Retina (tissue), 1 donor: ENCODE measurements at regions not wholly inside any gene's neighbourhood (a gene's known extent, or its start where the extent isn't known, plus 50 kb on each side); places are given as distances from the start of the nearest gene placed in this dataset.
"Not testable (repeated sequence)": the region's sequence is repeated elsewhere in the genome, so short reads cannot be mapped to it uniquely, and the experiment has no call there.

ENCODE experiments used
- DNase-seq: peaks from one replicate; pipeline ENCODE4 v3.0.0-alpha.2; 2016

DNA sequence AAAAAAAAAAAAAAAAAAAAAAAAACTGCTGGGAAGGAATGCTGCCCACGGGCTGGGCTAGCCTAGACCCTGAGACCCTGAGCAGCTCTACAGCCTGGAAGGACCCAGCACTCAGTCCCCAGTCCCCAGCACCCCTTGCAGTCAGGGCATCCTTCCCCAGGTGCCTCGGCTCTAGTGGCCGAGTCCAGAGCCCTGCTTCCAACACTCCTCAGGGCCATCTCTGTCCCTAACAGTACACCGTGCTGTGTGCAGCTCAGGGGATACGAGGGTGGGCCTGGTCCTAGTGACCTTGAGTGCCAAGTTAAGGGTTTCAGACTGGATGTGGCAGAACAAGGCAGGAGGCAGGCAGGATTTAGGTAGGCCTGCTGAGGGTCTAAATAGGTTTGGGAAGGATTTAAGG is 50.2 kb upstream of the LRP8 start:
- DNase-seq, result no peak

DNA sequence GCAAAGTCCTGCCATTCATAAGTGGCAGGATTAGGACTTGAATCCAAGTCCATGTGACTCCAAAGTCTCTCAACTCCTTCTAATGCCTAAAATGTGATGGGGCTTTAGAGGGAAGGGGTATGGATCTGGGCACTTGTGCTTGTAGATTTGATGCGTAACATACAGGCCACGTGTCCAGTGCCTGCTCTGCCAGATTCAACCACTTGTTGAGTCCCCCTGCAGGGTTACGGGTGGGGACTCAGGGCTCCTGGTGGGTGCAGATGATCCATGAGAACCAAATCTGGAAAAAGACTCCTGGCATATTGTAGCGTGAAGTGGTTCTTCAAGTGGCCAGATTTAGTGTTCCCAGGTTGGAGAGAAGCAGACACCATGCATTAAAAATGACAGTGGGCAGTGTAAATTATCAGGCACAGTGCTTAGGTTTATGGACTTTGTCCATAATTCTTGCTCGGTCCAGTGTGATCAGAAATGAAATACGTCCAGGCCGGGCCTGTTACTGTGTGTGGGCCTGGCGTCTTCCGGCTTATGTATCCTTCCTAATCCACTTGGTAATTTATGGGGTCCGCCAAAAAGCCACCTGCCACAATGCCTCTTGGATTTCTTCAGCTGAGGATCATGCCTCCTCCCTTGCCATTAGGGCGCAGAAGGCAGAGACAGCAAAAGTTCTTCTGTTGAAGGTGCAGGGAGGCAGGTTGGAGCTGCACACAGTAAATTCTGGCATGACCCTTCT is 51.2 kb upstream of the LRP8 start:
- no peak for DNase-seq

DNA sequence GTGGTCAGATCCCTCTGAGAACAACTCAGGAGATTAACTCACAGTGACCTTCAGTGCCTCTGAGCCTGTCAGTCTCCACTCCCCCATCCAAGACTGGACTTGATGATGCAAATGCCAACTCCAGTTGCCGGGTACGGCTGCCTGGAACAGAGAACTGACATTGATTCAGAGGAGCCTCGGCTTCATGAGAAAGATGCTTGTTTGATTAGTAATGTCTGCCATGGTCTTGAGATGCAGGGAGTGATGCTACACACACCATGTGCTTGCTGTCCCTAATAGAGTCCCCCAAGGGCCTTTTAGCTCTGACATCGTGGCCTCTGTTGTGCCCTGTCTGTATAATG is 51.8 kb upstream of the LRP8 start:
- DNase-seq, result no peak

DNA sequence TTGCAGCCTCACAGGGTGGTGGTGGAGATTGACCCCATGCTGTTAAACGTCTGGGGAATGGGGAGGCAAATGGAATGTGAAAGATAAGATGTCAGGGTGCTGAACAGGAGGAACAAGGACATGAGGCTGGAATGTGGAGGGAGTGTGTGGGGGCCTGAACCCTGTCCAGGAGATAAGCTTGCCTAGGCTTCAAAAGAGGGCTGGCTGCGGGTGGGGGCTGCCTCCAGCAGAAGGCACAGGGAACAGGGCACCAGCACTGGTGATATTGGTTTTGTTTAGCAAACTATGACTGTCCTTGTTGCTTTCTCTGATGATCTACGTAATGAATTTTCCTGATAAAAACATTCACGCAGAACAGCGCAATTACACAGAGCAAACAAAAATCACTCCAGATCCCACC is 52.4 kb upstream of the LRP8 start:
- no peak for DNase-seq

DNA sequence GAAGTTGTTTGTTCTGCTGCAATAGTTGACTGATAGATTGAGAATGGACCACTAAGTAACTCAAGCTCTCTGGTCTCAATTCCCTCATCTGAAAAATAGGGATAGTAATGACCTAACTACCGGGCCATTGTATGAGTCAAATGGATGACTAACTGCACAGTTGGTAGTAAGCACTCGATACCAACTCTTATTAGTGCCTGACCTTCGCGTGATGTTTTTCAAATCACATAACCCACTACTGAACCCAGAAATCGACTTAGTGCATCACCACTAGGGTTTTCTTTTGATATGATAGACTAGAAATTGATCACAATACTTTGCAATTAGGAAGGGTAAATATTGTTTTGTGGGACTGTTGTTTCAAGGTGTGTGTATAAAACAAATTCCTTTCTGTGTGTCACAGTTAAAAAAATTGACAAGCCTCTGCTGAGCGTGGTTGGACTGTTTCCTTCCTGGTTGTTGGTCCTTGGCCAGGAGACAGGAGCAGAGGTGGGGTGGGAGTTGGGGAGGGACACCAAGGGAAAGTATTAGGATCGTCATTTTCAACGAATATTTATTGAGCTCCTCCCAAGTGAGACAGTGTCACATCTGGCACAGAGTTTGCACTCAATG is 54.0 kb upstream of the LRP8 start:
- DNase-seq, result no peak

DNA sequence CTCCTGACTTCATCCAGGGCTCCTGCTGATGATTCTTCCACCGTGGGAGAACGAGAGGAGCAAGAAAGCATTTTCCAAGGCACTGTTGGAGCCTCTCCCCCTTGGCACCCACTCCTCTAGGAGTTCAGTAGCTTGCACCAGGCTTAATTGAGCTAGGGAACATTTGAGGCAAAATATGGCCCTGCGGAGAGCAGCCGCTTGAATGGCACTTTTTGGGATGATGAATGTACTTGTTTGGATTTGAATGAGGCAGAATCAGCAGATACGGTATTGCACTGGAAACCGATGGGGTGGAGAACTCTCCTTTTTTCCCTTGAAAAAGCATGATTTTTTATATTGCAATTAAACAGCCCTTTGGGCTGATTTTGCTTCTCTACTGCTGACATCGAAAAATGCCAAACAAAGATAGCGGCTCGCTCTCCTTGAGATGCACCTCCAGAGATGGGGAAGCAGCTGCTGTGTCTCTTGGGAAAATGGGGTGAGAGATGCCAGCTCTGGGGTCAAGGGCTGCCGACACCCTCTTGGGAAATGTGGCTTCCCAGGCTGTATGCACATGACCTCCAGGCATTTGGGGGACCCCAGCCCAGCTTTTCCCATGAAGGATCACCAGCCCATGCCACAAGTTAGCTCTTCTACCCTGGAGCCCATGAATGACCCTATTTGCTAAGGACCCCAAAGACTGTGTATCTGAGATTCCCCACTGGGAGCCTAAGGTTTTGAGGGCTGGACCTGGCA is 55.4 kb upstream of the LRP8 start:
- no peak for DNase-seq

DNA sequence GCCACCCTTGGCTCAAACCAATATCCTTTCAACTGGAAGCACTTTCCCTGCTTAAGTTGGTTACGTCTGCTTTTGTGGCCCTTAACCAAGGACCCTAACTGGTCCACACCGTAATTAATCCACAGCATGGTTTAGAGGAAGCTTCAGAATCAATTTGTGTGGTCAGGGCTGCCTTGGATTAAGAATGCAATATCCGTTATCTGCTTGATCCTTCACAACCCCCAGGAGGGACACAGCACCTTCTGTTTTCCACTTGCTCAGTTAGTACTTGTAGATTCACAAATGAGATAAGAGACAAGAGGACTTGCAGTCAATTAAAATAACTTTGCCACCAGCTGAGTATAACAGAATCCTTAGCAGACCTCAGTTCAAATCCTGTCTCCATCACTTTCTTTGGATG is 56.9 kb upstream of the LRP8 start:
- DNase-seq, result no peak

DNA sequence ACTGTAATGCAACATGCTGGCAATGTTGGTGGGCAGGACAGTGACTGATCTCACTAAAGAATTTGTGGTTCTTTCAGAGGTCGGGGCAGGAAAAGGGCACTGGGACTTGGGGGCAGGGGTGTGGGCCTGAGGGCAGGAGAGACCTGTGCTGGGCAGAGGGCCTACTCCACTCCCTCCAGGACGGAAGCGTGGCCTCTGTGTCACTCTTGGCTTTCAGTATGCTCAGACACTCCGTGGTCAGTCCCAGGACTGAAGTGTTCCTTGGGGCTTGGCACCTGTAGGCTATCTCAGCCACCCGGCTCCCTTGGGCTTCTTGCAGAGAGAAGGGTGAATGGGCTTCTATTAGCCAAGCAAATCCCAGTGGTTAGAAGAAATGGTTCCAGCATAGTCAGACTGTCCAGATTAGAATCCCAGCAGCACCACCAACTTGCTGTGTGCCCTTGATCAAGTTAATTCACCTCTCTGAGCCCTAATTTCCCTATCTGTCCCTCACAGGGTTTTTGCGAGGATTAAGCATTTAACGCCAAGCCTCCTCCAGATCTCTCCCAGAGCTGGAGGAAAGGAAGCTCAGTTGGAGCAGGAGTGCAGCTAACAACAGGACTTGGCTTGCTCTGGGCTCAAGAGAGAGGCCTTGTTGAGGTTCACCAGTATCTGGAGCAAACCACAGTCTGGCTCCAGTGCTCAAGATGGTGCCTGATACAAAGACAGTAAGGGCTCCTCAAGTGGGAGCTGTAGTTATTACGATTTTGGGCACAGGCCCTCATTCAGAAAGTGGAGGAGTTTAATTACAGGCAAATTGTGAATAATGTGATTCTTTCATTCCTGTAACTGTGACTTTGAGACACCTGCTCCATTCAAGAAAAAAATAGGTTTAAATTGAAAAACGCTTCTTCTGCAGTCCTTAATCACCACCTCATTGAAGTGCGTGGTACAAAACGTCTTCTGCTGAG is 57.7 kb upstream of the LRP8 start:
- DNase-seq, result no peak

DNA sequence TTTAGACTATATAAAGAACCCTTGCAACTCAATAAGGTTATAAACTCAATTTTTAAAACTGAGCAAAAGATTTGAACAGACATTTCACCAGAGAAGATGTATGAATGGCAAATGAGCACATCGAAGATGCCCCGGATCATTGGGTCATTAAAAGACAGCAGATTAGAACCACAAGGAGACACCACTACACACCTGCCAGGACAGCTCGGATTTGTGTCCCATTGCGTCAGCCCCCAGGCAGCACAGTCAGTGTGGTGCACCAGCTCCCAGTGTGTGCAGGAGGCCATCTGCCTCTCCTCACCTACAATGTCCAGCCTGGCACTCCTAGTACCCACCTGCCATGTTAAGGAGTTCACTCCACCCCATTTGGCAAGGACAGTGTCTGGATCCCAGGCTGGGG is 61.1 kb upstream of the LRP8 start:
- no peak for DNase-seq

DNA sequence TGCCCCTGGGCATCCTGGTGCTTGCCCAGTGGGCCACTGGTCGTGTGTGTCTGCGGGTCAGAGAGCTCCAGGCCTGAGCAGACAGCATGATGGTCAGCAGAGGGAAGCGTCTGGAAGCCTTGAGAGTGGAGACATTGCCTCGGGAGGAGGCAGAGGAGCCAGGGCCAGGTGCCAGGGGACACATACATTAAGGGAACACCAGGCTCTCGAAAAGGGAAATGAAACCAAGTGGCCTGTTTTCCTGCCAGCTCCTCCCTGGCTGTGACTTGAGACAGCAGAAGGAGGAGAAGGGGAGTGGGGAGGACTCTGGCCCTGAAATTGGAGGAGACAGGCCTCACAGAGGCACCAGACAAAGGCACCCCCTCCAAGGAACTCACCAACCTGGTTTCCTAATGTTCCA is 62.4 kb upstream of the LRP8 start:
- no peak for DNase-seq

DNA sequence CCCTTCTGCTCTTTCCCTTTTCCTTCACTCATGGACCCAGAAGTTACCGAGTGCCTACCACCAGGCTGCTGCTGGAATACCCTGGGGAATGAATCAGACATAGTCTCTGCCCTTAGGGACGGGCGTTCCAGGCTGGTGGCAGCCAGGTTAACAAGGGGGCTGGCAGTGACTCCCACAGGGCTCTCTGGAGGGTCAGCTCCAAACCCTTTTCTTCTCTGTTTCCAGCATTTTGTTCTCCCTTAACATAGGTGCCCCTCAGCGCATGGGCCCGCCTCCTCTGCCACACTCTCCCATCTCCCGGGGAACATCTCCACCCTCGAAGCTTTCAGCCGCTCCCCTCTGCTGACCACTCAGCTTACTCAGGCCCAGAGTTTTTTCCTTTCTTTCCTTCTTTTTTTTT is 62.9 kb upstream of the LRP8 start:
- no peak for DNase-seq

DNA sequence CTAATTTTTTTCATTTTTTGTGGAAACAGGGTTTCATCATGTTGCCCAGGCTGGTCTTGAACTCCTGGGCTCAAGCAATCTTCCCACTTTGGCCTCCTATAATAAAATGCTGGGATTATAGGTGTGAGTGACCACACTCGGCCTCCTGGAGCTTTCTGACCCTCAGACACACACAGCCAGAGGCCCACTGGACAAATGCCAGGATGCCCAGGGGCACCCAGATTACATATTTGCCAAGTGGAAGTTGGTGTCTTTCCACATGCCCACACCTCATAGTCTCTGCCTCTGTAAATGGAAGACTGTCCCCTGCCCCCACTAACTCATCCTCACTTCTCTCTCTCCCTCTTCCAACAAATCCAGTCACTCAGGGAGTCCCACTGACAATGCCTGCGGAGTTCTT is 63.4 kb upstream of the LRP8 start:
- DNase-seq, result no peak

DNA sequence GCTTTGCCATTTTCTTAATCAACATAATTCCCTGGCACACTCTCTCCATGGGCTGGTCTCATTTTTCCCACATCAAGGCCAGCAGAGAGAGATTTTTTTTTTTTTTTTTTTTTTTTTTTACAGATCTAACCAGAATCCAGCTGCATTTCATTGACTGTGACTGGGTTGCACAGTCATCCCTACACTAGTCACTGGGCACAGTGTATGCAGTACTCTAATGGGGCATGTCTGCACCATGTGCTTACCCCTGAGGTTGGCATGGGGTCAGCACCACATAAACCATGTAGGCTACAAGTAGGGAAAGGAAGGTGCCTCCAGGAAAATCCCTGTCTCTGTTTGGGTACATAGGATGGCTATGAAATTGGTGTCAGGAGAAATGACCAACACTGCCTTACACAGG is 64.1 kb upstream of the LRP8 start:
- DNase-seq, result no peak

DNA sequence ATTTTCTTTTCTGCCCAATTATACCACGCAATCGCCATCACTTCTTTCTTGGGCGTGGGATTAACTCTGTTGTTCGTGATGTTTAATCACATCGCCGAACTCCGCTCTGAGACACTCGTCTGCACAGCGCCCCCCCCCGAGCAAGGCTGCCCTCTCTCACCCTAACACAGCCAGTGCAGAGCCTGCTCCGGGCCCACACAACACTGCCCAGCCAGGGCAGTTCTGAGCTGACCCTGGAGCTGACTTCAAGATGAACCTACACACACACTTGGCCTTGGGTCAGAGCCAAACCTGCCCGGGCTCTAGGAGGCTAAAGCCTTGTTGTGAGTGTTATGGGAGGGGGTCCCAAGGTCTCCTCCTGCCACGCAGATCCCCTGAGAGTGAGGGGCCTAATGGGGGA is 64.6 kb upstream of the LRP8 start:
- DNase-seq, result no peak

DNA sequence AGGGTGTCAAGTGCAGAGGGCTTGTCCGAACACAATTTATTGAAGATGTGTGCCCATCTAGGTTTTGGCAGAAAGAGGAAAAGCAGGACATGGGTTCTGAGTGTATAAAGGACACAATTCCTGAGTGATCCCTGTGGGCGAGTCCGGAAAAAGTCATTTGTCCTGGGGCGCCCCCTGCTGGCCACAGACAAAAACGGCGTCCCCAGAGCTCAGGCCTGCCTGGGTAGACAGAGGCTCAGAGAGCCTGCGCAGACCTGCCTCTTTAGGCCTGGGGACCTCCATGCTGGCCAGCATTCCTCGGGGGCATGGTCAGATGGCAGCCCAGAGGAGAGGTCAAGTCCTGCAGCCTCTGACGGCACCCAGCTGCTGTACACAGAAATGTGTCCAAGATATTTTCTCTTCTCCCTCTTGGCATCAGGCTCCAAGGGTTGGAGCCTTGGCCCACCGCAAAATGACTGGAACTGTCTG is 65.5 kb upstream of the LRP8 start:
- DNase-seq, result peak; percentile 93

DNA sequence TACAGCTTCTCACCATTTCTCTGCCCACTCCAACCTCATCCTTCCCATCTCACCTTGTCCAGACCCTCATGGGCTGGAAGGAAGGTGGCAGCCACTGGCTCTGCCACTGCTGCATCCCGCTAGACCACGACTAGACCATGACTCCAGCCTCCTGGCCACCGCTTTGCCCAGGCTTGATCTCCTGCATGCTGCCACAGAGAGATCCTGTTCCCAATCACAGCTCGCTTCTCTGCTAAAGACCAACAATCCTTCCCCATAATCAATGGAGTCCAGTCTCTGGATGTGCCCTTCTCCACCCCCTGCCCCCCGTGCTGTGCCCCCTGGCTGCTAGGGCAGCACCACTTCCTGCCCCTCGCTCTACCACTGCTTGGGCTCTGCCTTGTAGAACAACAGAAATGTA is 64.9 kb upstream of the DMRTB1 start:
- no peak for DNase-seq

DNA sequence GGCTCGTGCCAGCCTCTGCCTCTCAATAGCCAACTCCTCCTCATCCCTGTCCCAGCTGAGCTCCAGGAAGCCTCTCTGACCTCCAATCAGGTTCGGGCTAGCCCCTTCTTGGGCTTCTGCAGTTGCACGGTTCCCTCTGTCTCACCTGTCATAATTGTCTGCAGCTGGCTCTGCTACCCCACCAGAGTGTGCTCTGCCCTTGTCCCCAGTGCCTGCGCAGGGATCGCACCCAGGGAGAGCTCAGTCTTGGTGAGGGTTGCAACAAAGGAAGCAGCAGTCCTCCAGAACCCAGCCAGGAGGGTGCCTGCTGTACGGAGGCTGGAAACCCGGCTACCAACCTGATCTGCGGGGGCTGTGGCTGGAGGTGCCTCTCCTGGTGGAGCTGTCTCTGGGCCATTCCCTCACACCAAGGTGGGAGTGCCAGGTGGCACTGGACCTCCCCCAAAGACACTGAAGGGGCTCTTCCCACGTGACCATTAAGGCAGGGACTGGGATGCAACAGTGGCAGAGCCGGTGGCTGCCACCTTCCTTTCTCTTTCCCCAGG is 63.5 kb upstream of the DMRTB1 start:
- no peak for DNase-seq

DNA sequence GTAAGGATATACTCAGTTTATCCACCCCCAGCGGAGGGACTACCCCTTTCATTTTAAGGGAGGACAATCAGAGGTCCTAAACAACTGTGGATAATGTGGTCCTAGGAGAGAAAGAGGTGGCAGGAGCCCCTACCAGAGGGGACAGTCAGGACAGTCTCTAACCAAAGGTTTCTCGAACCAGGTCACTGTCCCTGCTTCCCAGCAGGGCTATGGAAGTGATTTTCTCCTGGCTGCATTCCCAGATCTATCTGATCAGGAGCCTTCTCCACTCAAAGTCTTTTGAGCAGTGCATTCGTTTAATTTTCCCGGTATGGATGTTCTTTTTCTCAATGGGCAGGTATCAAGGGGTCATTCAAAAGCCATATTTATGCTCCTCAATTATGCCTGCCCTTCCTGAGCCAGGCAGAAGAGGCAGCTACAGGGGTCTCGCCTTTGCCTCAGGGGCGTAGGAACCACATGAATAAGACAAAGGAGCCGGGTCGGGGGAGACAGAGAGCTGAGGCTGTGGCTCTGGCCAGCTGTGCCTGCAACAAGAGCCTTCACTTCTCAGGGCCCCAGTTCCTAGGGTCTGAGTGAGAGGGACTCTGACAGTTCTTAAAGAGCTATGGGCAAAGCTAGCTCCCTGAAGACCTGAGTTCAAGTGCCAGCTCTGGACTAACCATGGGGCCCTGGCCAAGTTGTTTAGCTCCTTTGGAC is 62.5 kb upstream of the DMRTB1 start:
- DNase-seq, result no peak

DNA sequence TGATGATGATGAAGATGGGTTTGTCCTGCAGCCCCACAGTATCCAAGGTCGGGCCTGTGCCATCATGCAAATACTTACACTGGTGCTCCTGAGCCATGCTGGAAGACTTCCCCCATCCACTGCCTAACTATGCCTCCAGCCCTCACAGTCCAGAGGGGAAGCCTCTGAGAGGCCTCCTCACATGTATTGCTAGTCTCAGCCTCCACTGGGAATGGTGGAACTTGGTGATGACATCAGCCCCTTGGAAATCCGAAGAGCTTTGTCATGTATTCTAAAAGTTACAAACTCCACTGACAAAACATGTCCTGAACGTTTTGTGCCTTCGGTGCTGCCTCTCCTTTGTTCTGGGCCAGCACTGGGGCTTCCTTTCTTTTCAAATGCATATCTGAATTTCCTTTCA is 61.1 kb upstream of the DMRTB1 start:
- DNase-seq, result no peak

DNA sequence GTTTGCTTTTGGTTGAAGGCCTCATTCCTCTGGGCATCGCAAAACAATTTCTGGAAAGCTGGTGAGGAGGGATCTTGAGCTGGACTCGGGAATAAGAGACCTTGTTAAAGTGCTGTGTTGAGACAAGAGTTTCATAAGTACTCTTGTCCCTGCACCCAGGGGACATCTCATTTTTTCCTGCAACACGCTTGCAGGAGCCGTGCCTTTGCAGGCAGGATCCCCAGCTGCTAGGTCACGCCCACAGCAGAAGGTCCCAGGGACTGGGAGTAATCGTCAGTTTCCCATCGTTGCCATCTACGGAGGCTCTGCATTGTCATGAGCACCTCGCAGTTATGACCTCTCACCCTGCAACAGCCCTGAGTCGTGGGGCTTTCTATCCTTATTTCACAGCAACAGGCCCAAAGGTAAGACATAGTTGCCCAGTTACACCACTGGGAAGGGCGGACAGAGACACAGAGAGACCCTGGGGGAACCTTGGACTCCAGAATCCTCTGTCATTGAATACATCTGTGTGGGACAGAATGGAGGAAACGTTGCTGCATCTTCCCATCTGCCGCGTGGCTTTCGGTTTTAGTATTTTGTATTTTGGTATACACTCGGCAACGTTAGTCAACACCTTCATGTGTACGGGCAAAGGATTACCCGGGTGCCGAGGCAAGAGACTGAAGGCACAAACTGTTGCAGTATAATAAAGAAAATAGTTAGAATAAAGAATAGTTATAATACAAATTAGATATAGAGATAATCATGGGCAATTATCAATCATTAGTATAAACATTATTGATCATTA is 60.4 kb upstream of the DMRTB1 start:
- no peak for DNase-seq

DNA sequence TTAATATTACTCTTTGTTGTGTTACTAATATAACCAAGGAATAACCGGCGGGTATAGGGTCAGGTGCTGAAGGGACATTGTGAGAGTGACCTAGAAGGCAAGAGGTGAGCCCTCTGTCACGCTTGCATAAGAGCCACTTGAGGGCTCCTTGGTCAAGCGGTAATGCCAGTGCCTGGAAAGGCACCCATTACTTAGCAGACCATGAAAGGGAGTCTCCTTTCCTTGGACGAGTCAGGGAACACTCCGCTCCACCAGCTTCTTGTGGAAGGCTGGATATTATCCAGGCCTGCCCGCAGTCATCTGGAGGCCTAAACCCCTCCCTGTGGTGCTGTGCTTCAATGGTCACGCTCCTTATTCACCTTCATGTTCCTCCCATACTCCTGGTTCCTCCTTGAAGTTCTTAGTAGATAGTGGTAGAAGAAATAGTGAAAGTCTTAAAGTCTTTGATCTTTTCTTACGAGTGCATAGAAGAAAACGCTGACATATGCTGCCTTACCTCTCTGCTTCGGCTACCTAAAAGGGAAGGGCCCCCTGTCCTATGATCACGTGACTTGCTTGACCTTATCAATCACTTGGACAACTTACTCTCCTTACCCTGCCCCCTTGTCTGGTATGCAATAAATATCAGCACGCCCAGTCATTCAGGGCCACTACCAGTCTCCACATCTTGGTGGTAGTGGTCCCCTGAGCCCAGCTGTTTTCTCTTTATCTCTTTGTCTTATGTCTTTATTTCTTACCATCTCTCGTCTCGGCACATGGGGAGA is 59.6 kb upstream of the DMRTB1 start:
- not testable (repeated sequence) for DNase-seq
